Duodenal mucosa (tissue), 2 donors: ENCODE measurements at regions not wholly inside any gene's neighbourhood (a gene's known extent, or its start where the extent isn't known, plus 50 kb on each side); places are given as distances from the start of the nearest gene placed in this dataset.
"Not testable (repeated sequence)": the region's sequence is repeated elsewhere in the genome, so short reads cannot be mapped to it uniquely, and the experiment has no call there.

Experiments used
- H3K27ac ChIP-seq: one replicate; pipeline ENCODE4 v1.7.0; 2013; ENCODE audit warnings: low read depth, low read length
- H3K27me3 ChIP-seq, 2 donors: one replicate each; pipeline ENCODE4 v1.7.0; 2013; ENCODE audit warnings: low read length in 2 of 2, control low read depth in 1 of 2; ENCODE audit not compliant: insufficient read depth in 2 of 2, control insufficient read depth in 1 of 2
- H3K36me3 ChIP-seq, 2 donors: one replicate each; pipeline ENCODE4 v1.7.0; 2013; ENCODE audit warnings: low read length in 2 of 2, control low read depth in 1 of 2; ENCODE audit not compliant: insufficient read depth in 2 of 2, control insufficient read depth in 1 of 2
- H3K4me1 ChIP-seq, 2 donors: one replicate each; pipeline ENCODE4 v1.7.0; 2013; ENCODE audit warnings: low read length in 2 of 2, control low read depth in 1 of 2; ENCODE audit not compliant: insufficient read depth in 2 of 2, control insufficient read depth in 1 of 2
- H3K4me3 ChIP-seq, 2 donors: one replicate each; pipeline ENCODE4 v1.7.0; 2013; ENCODE audit warnings: low read length in 2 of 2, low read depth in 1 of 2
- H3K9ac ChIP-seq, 2 donors: one replicate each; pipeline ENCODE4 v1.7.0; 2013; ENCODE audit warnings: low read length in 2 of 2, low read depth in 1 of 2
- H3K9me3 ChIP-seq, 2 donors: one replicate each; pipeline ENCODE4 v1.7.0; 2013; ENCODE audit warnings: low read length in 2 of 2, control low read depth in 1 of 2; ENCODE audit not compliant: control insufficient read depth in 1 of 2

GRCh38 chr2:145386973-145387372 lies 867.1 kb upstream of the ZEB2 start:
- H3K27ac ChIP-seq = no peak overlapping the region
- H3K9ac ChIP-seq = no peak overlapping the region
- no peaks in the 10 kb centered on the region for H3K4me1 ChIP-seq

GRCh38 chr2:145383961-145384360 lies 864.0 kb upstream of the ZEB2 start:
- Histone ChIP-seq H3K4me3 (no peak overlapping the region), H3K27ac (no peak overlapping the region), H3K9ac (no peak overlapping the region), H3K4me1 (no peaks in the 10 kb centered on the region), H3K27me3 (no peaks in the 10 kb centered on the region), H3K9me3 (no peaks in the 10 kb centered on the region), H3K36me3 (no peaks in the 10 kb centered on the region)

More at GRCh38 chr2:145386973-145387372, 867.1 kb upstream of the ZEB2 start:
- Histone ChIP-seq H3K36me3 (no peaks in the 10 kb centered on the region), H3K4me3 (no peak overlapping the region), H3K9me3 (no peaks in the 10 kb centered on the region), H3K27me3 (no peaks in the 10 kb centered on the region)

- no peaks in the 10 kb centered on the region for H3K9me3 ChIP-seq
- H3K27me3 ChIP-seq = no peaks in the 10 kb centered on the region
- no peaks in the 10 kb centered on the region for H3K36me3 ChIP-seq
- no peak overlapping the region for H3K27ac ChIP-seq
- H3K4me1 ChIP-seq = no peaks in the 10 kb centered on the region
- no peak overlapping the region for H3K4me3 ChIP-seq
- no peak overlapping the region for H3K9ac ChIP-seq
Measured at GRCh38 chr2:145380436-145381017, 860.6 kb upstream of the ZEB2 start.

GRCh38 chr2:145379934-145380333 lies 860.0 kb upstream of the ZEB2 start:
- no peak overlapping the region for H3K27ac ChIP-seq
- H3K4me3 ChIP-seq = no peak overlapping the region
- H3K27me3 ChIP-seq = no peaks in the 10 kb centered on the region
- H3K9me3 ChIP-seq = no peaks in the 10 kb centered on the region
- no peak overlapping the region for H3K9ac ChIP-seq
- no peaks in the 10 kb centered on the region for H3K36me3 ChIP-seq
- H3K4me1 ChIP-seq = no peaks in the 10 kb centered on the region

GRCh38 chr2:145374165-145374564 lies 854.2 kb upstream of the ZEB2 start:
- Histone ChIP-seq H3K27ac (no peak overlapping the region), H3K4me1 (no peaks in the 10 kb centered on the region), H3K27me3 (no peaks in the 10 kb centered on the region), H3K9me3 (no peaks in the 10 kb centered on the region), H3K9ac (no peak overlapping the region), H3K36me3 (no peaks in the 10 kb centered on the region), H3K4me3 (no peak overlapping the region)

GRCh38 chr2:145367334-145367733 lies 847.4 kb upstream of the ZEB2 start:
- not testable (repeated sequence) for H3K27me3 ChIP-seq, H3K4me1 ChIP-seq, H3K9ac ChIP-seq, H3K27ac ChIP-seq, H3K4me3 ChIP-seq, H3K9me3 ChIP-seq, H3K36me3 ChIP-seq

GRCh38 chr2:145366341-145366740 lies 846.4 kb upstream of the ZEB2 start:
- Histone ChIP-seq H3K36me3 (no peaks in the 10 kb centered on the region), H3K9me3 (no peaks in the 10 kb centered on the region), H3K4me3 (no peak overlapping the region), H3K27ac (no peak overlapping the region), H3K9ac (no peak overlapping the region), H3K27me3 (no peaks in the 10 kb centered on the region), H3K4me1 (no peaks in the 10 kb centered on the region)

GRCh38 chr2:145360129-145360790 lies 840.3 kb upstream of the ZEB2 start:
- H3K9ac ChIP-seq = no peak overlapping the region
- H3K27me3 ChIP-seq = no peaks in the 10 kb centered on the region
- H3K4me3 ChIP-seq = no peak overlapping the region
- no peaks in the 10 kb centered on the region for H3K4me1 ChIP-seq
- no peaks in the 10 kb centered on the region for H3K9me3 ChIP-seq
- H3K27ac ChIP-seq = no peak overlapping the region
- H3K36me3 ChIP-seq = no peaks in the 10 kb centered on the region

- H3K4me1 ChIP-seq = no peaks in the 10 kb centered on the region
- H3K4me3 ChIP-seq = no peak overlapping the region
- H3K9ac ChIP-seq = no peak overlapping the region
- no peaks in the 10 kb centered on the region for H3K27me3 ChIP-seq
- H3K36me3 ChIP-seq = no peaks in the 10 kb centered on the region
- H3K9me3 ChIP-seq = no peaks in the 10 kb centered on the region
- H3K27ac ChIP-seq = no peak overlapping the region
Measured at GRCh38 chr2:145359561-145359960, 839.6 kb upstream of the ZEB2 start.

GRCh38 chr2:145356056-145356455 lies 836.1 kb upstream of the ZEB2 start:
- Histone ChIP-seq H3K9me3 (no peaks in the 10 kb centered on the region), H3K4me1 (no peaks in the 10 kb centered on the region), H3K27ac (no peak overlapping the region), H3K27me3 (no peaks in the 10 kb centered on the region), H3K4me3 (no peak overlapping the region), H3K9ac (no peak overlapping the region), H3K36me3 (no peaks in the 10 kb centered on the region)
